Ovary (tissue), 7 donors: ENCODE measurements at regions not wholly inside any gene's neighbourhood (a gene's known extent, or its start where the extent isn't known, plus 50 kb on each side); places are given as distances from the start of the nearest gene placed in this dataset.
"Not testable (repeated sequence)": the region's sequence is repeated elsewhere in the genome, so short reads cannot be mapped to it uniquely, and the experiment has no call there.

Source experiments
- DNase-seq, 5 donors: peaks; one replicate each; pipeline ENCODE4 v3.0.0-alpha.2; 2019 to 2020
- H3K27ac ChIP-seq, 2 donors: fragments of 200-600 bp; one replicate each; pipeline versions ENCODE4 v1.5.1 to v1.8.0; 2019 to 2022
- H3K27me3 ChIP-seq: fragments of 200-600 bp; one replicate; pipeline ENCODE4 v1.8.0; 2022
- H3K36me3 ChIP-seq: fragments of 200-600 bp; sonication (generic); one replicate; pipeline ENCODE4 v1.5.1; 2019
- H3K4me1 ChIP-seq: one replicate; pipeline ENCODE4 v1.8.1; 2013; ENCODE audit warnings: mild to moderate bottlenecking, moderate library complexity; ENCODE audit not compliant: insufficient read depth
- H3K4me3 ChIP-seq: fragments of 200-600 bp; sonication (generic); one replicate; pipeline ENCODE4 v1.5.1; 2017
- H3K9me3 ChIP-seq, 2 donors: fragments of 200-600 bp in 1 of 2; sonication (generic) in 1 of 2; one replicate each; pipeline versions ENCODE4 v1.5.1 to v1.8.1; 2013 to 2019; ENCODE audit warnings: mild to moderate bottlenecking in 1 of 2, moderate library complexity in 1 of 2
- CTCF ChIP-seq, 3 donors: fragments of 450-650 bp in 2 of 3; fragments of 200-600 bp in 1 of 3; IDR thresholded peaks; one replicate each; pipeline versions ENCODE4 v1.5.1 to v1.8.0; 2016 to 2022; ENCODE audit warnings: antibody characterized with exemption in 3 of 3, mild to moderate bottlenecking in 1 of 3
- EP300 ChIP-seq: sonication (generic); formaldehyde crosslinking; IDR thresholded peaks from one replicate; pipeline ENCODE4 v1.6.1; 2017; ENCODE audit warnings: antibody characterized with exemption
- POLR2A ChIP-seq: fragments of 450-650 bp; IDR thresholded peaks from one replicate; pipeline ENCODE4 v1.6.1; 2017; ENCODE audit warnings: antibody characterized with exemption, mild to moderate bottlenecking, moderate library complexity
- WGBS, 3 donors: extraction: QIAGEN DNeasy Blood & Tissue Kit in 1 of 3; methylation state at CpG; one replicate each; pipeline versions ENCODE4 v1.1.5 to v1.1.7; 2013 to 2017; 5-methylcytosine and 5-hydroxymethylcytosine counted together
- intact Hi-C, 4 donors: fragments of 100-400 bp; cut with DNase I; formaldehyde crosslinking; loops; one replicate each; pipeline versions ENCODE4 v1.11.0 to v1.15.1; 2022 to 2023
- donor health status: DM: no; HTN: no; CAD: no; lungs with moderate emphysema.
- donor health status: DM: no; HTN: no; CAD: no.
- donor health status: Bipolar disorder and iron deficiency.
- donor health status: DM: no; HTN: no; CAD: no.
- donor health status: DM: yes; HTN: yes; CAD: no.

- Histone ChIP-seq H3K4me1 (no peaks in the 10 kb centered on the region), H3K36me3 (no peaks in the 10 kb centered on the region), H3K4me3 (no peak overlapping the region), H3K27me3 (no peaks in the 10 kb centered on the region), H3K9me3 (no peaks in the 10 kb centered on the region), H3K27ac (no peak overlapping the region)
- intact Hi-C loops, result no loop called here
- WGBS, 3 donors, result 94 to 95% (median 94%) methylated on average over 3 of the region's 3 CpGs
- TF ChIP-seq EP300, result no peak
- TF ChIP-seq POLR2A, result no peak
- TF ChIP-seq CTCF (IDR thresholded peaks at IDR 0.05), result no peak
- no peak for DNase-seq
Observed at GRCh38 chr6:86193821-86194220, 551.1 kb upstream of the SYNCRIP start.

GRCh38 chr6:86192123-86192522 lies 549.4 kb upstream of the SYNCRIP start:
- Histone ChIP-seq H3K4me1 (no peaks in the 10 kb centered on the region), H3K4me3 (no peak overlapping the region), H3K9me3 (no peaks in the 10 kb centered on the region), H3K36me3 (no peaks in the 10 kb centered on the region), H3K27me3 (no peaks in the 10 kb centered on the region), H3K27ac (no peak overlapping the region)
- DNase-seq, result no peak
- TF ChIP-seq CTCF (IDR thresholded peaks at IDR 0.05), result no peak
- intact Hi-C loops, result no loop called here
- 72 to 76% (median 72%) methylated on average over 3 of the region's 3 CpGs for WGBS, 3 donors

- H3K27me3 ChIP-seq, H3K4me1 ChIP-seq, DNase-seq, H3K36me3 ChIP-seq, H3K9me3 ChIP-seq, H3K27ac ChIP-seq, H3K4me3 ChIP-seq, intact Hi-C loops: not testable (repeated sequence)
- 57 to 73% (median 69%) methylated on average over 9 of the region's 9 CpGs for WGBS, 3 donors
Observed at GRCh38 chr6:86175149-86175548, 532.5 kb upstream of the SYNCRIP start.

- Histone ChIP-seq H3K4me1 (peaks cover 2% of the 10 kb centered on the region), H3K36me3 (no peaks in the 10 kb centered on the region), H3K27ac (no peak overlapping the region), H3K4me3 (no peak overlapping the region), H3K27me3 (no peaks in the 10 kb centered on the region), H3K9me3 (no peaks in the 10 kb centered on the region)
- intact Hi-C loops, result no loop called here
- no peak for DNase-seq
- no peak for TF ChIP-seq EP300
- TF ChIP-seq CTCF (IDR thresholded peaks at IDR 0.05), result no peak
- TF ChIP-seq POLR2A, result no peak
Observed at GRCh38 chr6:86154852-86155251, 512.2 kb upstream of the SYNCRIP start.

- Histone ChIP-seq H3K4me3 (no peak overlapping the region), H3K27ac (no peak overlapping the region), H3K36me3 (no peaks in the 10 kb centered on the region), H3K4me1 (no peaks in the 10 kb centered on the region), H3K9me3 (no peaks in the 10 kb centered on the region), H3K27me3 (no peaks in the 10 kb centered on the region)
- DNase-seq, result no peak
- 73 to 79% (median 79%) methylated on average over 3 of the region's 3 CpGs for WGBS, 3 donors
- TF ChIP-seq POLR2A (no peak), CTCF (IDR thresholded peaks at IDR 0.05) (no peak), EP300 (no peak)
- intact Hi-C loops, result no loop called here
Observed at GRCh38 chr6:86153521-86153920, 510.8 kb upstream of the SYNCRIP start.
